H9 (cell line): ENCODE measurements at regions not wholly inside any gene's neighbourhood (a gene's known extent, or its start where the extent isn't known, plus 50 kb on each side); places are given as distances from the start of the nearest gene placed in this dataset.

Experiments used
- DNase-seq: peaks from one replicate; pipeline ENCODE4 v3.0.0-alpha.2; 2017
- H2AFZ ChIP-seq: one replicate; pipeline ENCODE4 v1.6.1; 2013; ENCODE audit warnings: mild to moderate bottlenecking, low read length, control low read depth, moderate library complexity
- H2AK5ac ChIP-seq: 2 replicates; pipeline ENCODE4 v1.6.1; 2013; ENCODE audit warnings: low read length, control low read depth, mixed read lengths; ENCODE audit not compliant: insufficient read length
- H2BK120ac ChIP-seq: one replicate; pipeline ENCODE4 v1.6.1; 2013; ENCODE audit warnings: low read depth, mild to moderate bottlenecking, low read length, control low read depth, inconsistent platforms; ENCODE audit not compliant: poor library complexity, severe bottlenecking
- H2BK12ac ChIP-seq: 2 replicates; pipeline ENCODE4 v1.6.1; 2013; ENCODE audit warnings: low read length, control low read depth, mixed read lengths, low read depth; ENCODE audit not compliant: insufficient read length
- H2BK15ac ChIP-seq: 2 replicates; pipeline ENCODE4 v1.6.1; 2013; ENCODE audit warnings: low read depth, low read length, control low read depth
- H2BK20ac ChIP-seq: one replicate; pipeline ENCODE4 v1.6.1; 2013; ENCODE audit warnings: low read depth, mild to moderate bottlenecking, low read length, control low read depth, inconsistent platforms; ENCODE audit not compliant: poor library complexity, severe bottlenecking
- H2BK5ac ChIP-seq: 2 replicates; pipeline ENCODE4 v1.6.1; 2013; ENCODE audit warnings: low read length, control low read depth, mixed read lengths; ENCODE audit not compliant: insufficient read length
- H3K14ac ChIP-seq: 2 replicates; pipeline ENCODE4 v1.6.1; 2013; ENCODE audit warnings: low read length, control low read depth; ENCODE audit not compliant: insufficient read depth
- H3K18ac ChIP-seq: 2 replicates; pipeline ENCODE4 v1.6.1; 2013; ENCODE audit warnings: low read depth, mild to moderate bottlenecking, mixed read lengths, low read length, control low read depth; ENCODE audit not compliant: insufficient read length
- H3K23ac ChIP-seq: 2 replicates; pipeline ENCODE4 v1.6.1; 2013; ENCODE audit warnings: low read length, control low read depth, mixed read lengths, low read depth; ENCODE audit not compliant: insufficient read length
- H3K23me2 ChIP-seq: 2 replicates; pipeline ENCODE4 v1.6.1; 2013; ENCODE audit warnings: low read depth, mild to moderate bottlenecking, mixed read lengths, low read length, control low read depth; ENCODE audit not compliant: insufficient read length, poor library complexity, severe bottlenecking
- H3K27ac ChIP-seq: 2 replicates; pipeline ENCODE4 v1.5.1; 2013; ENCODE audit warnings: low read length, control low read depth, mixed read lengths, low read depth; ENCODE audit not compliant: insufficient read length
- H3K27me3 ChIP-seq: 2 replicates; pipeline ENCODE4 v1.6.1; 2013; ENCODE audit warnings: low read length, control low read depth, inconsistent platforms; ENCODE audit not compliant: insufficient read depth
- H3K4ac ChIP-seq: 2 replicates; pipeline ENCODE4 v1.6.1; 2013; ENCODE audit warnings: low read depth, mild to moderate bottlenecking, control low read depth, inconsistent platforms, low read length, moderate library complexity
- H3K4me1 ChIP-seq: 2 replicates; pipeline ENCODE4 v1.6.1; 2013; ENCODE audit warnings: low read length, control low read depth, inconsistent platforms; ENCODE audit not compliant: insufficient read depth
- H3K4me2 ChIP-seq: 2 replicates; pipeline ENCODE4 v1.6.1; 2013; ENCODE audit warnings: low read length, control low read depth, mixed read lengths; ENCODE audit not compliant: insufficient read length, insufficient read depth
- H3K56ac ChIP-seq: 2 replicates; pipeline ENCODE4 v1.6.1; 2013; ENCODE audit warnings: low read depth, mild to moderate bottlenecking, mixed read lengths, low read length, control low read depth; ENCODE audit not compliant: insufficient read length
- H3K79me1 ChIP-seq: 2 replicates; pipeline ENCODE4 v1.6.1; 2013; ENCODE audit warnings: low read depth, mild to moderate bottlenecking, moderate library complexity, low read length, control low read depth, inconsistent platforms; ENCODE audit not compliant: insufficient read depth, poor library complexity, severe bottlenecking
- H3K79me2 ChIP-seq: 2 replicates; pipeline ENCODE4 v1.6.1; 2013; ENCODE audit warnings: low read length, control low read depth, inconsistent platforms; ENCODE audit not compliant: insufficient read depth
- H3K9ac ChIP-seq: 2 replicates; pipeline ENCODE4 v1.6.1; 2013; ENCODE audit warnings: low read length, control low read depth, mixed read lengths; ENCODE audit not compliant: insufficient read length; ENCODE audit errors: extremely low read depth
- H3K9me3 ChIP-seq: one replicate; pipeline ENCODE4 v1.6.1; 2013; ENCODE audit warnings: low read depth, low read length, inconsistent platforms; ENCODE audit not compliant: control insufficient read depth
- H3T11ph ChIP-seq: one replicate; pipeline ENCODE4 v1.6.1; 2013; ENCODE audit warnings: mild to moderate bottlenecking, low read length, control low read depth, inconsistent platforms
- H4K20me1 ChIP-seq: one replicate; pipeline ENCODE4 v1.6.1; 2013; ENCODE audit not compliant: control insufficient read depth, insufficient read length, insufficient read depth
- H4K5ac ChIP-seq: 2 replicates; pipeline ENCODE4 v1.6.1; 2013; ENCODE audit warnings: low read depth, mild to moderate bottlenecking, mixed read lengths, low read length, control low read depth; ENCODE audit not compliant: insufficient read length
- H4K8ac ChIP-seq: replicated peaks from 2 replicates; pipeline ENCODE4 v1.6.1; 2013; ENCODE audit warnings: low read length, control low read depth, mixed read lengths, low read depth; ENCODE audit not compliant: insufficient read length
- H4K91ac ChIP-seq: 2 replicates; pipeline ENCODE4 v1.6.1; 2013; ENCODE audit warnings: low read depth, mild to moderate bottlenecking, moderate library complexity, mixed read lengths, low read length, control low read depth; ENCODE audit not compliant: insufficient read length
- H3K27ac Mint-ChIP-seq, 3 experiments: 2 replicates in 2 of 3; 3 replicates in 1 of 3; pipeline ENCODE4 v1.8.0; 2020 to 2021; ENCODE audit warnings: mixed read lengths in 3 of 3, mild to moderate bottlenecking in 1 of 3, moderate library complexity in 1 of 3
- H3K27me3 Mint-ChIP-seq: 2 replicates; pipeline ENCODE4 v1.8.0; 2021; ENCODE audit warnings: low read depth, mild to moderate bottlenecking, moderate library complexity, mixed read lengths
- H3K36me3 Mint-ChIP-seq, 3 experiments: 2 replicates in 2 of 3; 3 replicates in 1 of 3; pipeline ENCODE4 v1.8.0; 2020 to 2021; ENCODE audit warnings: low read depth in 3 of 3, mixed read lengths in 3 of 3; ENCODE audit not compliant: insufficient read depth in 1 of 3
- H3K4me1 Mint-ChIP-seq, 2 experiments: 2 replicates each; pipeline ENCODE4 v1.8.0; 2020; ENCODE audit warnings: mixed read lengths in 2 of 2
- H3K4me3 Mint-ChIP-seq, 2 experiments: 2 replicates in 1 of 2; 3 replicates in 1 of 2; pipeline ENCODE4 v1.8.0; 2020 to 2021; ENCODE audit warnings: mild to moderate bottlenecking in 2 of 2, mixed read lengths in 2 of 2, moderate library complexity in 1 of 2
- H3K9me3 Mint-ChIP-seq, 2 experiments: 2 replicates in 1 of 2; 3 replicates in 1 of 2; pipeline ENCODE4 v1.8.0; 2020; ENCODE audit warnings: mild to moderate bottlenecking in 2 of 2, mixed read lengths in 2 of 2, moderate library complexity in 1 of 2
- WGBS: extraction: QIAGEN DNeasy Blood & Tissue Kit; methylation state at CpG from one replicate; pipeline ENCODE4 v1.1.7; 2013; ENCODE audit warnings: missing lambda C conversion rate, low lambda C conversion rate, mixed read lengths; ENCODE audit not compliant: insufficient read length; ENCODE audit errors: extremely low coverage; 5-methylcytosine and 5-hydroxymethylcytosine counted together
- TF ChIP-seq, protein P1 (sequence below): fragments of 200-600 bp; sonication (generic); conservative IDR thresholded peaks from 3 replicates; pipeline ENCODE4 v1.8.0; 2021; ENCODE audit warnings: antibody characterized with exemption, mild to moderate bottlenecking

- Histone ChIP-seq H3K14ac (no peak overlapping the region), H3K79me1 (no peaks in the 10 kb centered on the region), H3K79me2 (no peaks in the 10 kb centered on the region), H3K56ac (no peak overlapping the region), H3K27ac (no peak overlapping the region), H3K27me3 (no peaks in the 10 kb centered on the region), H2AK5ac (no peak overlapping the region), H3K18ac (no peak overlapping the region), H3K9me3 (no peaks in the 10 kb centered on the region), H4K20me1 (no peaks in the 10 kb centered on the region), H2BK12ac (no peak overlapping the region), H2BK120ac (no peak overlapping the region), H3T11ph (no peak overlapping the region), H3K9ac (no peak overlapping the region), H2BK20ac (no peak overlapping the region), H3K4me1 (no peaks in the 10 kb centered on the region), H4K91ac (no peak overlapping the region), H3K4ac (no peak overlapping the region), H2BK5ac (no peak overlapping the region), H4K8ac (no peak overlapping the region), H3K23ac (no peak overlapping the region), H2AFZ (no peak overlapping the region), H3K4me2 (no peak overlapping the region), H3K23me2 (no peaks in the 10 kb centered on the region), H2BK15ac (no peak overlapping the region), H4K5ac (no peak overlapping the region)
- Mint-ChIP-seq H3K27ac (no peak overlapping the region), H3K4me1 (no peaks in the 10 kb centered on the region), H3K27me3 (no peaks in the 10 kb centered on the region), H3K9me3 (no peaks in the 10 kb centered on the region), H3K4me3 (no peak overlapping the region), H3K36me3 (no peaks in the 10 kb centered on the region)
- TF ChIP-seq, protein P1, sequence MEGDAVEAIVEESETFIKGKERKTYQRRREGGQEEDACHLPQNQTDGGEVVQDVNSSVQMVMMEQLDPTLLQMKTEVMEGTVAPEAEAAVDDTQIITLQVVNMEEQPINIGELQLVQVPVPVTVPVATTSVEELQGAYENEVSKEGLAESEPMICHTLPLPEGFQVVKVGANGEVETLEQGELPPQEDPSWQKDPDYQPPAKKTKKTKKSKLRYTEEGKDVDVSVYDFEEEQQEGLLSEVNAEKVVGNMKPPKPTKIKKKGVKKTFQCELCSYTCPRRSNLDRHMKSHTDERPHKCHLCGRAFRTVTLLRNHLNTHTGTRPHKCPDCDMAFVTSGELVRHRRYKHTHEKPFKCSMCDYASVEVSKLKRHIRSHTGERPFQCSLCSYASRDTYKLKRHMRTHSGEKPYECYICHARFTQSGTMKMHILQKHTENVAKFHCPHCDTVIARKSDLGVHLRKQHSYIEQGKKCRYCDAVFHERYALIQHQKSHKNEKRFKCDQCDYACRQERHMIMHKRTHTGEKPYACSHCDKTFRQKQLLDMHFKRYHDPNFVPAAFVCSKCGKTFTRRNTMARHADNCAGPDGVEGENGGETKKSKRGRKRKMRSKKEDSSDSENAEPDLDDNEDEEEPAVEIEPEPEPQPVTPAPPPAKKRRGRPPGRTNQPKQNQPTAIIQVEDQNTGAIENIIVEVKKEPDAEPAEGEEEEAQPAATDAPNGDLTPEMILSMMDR = no peak
- no peak for DNase-seq
- no CpG with 5 or more reads among the region's 1 CpG for WGBS
These were observed 1277.2 kb downstream of the GRIK2 start for GRCh38 chr6:102670735-102671134.
